HG03280 (cell line): ENCODE measurements at regions not wholly inside any gene's neighbourhood (a gene's known extent, or its start where the extent isn't known, plus 50 kb on each side); places are given as distances from the start of the nearest gene placed in this dataset.

Experiments
- ATAC-seq: cut with Tn5 transposase; IDR thresholded peaks from one replicate; pipeline ENCODE4 v1.9.1; 2021; ENCODE audit warnings: mild to moderate bottlenecking, moderate library complexity; ENCODE audit not compliant: unreplicated experiment

- ATAC-seq = no peak
Observed at GRCh38 chr11:116144387-116144958, 628.3 kb downstream of the BUD13 start.

GRCh38 chr11:116138280-116138679 is 634.1 kb upstream of the CADM1 start:
- no peak for ATAC-seq

- no peak for ATAC-seq
Observed at GRCh38 chr11:116137753-116138152, 633.5 kb upstream of the CADM1 start.

- ATAC-seq = no peak
Observed at GRCh38 chr11:116136987-116137674, 632.9 kb upstream of the CADM1 start.

GRCh38 chr11:116135891-116136290 is 631.7 kb upstream of the CADM1 start:
- no peak for ATAC-seq

GRCh38 chr11:116134450-116134849 is 630.2 kb upstream of the CADM1 start:
- ATAC-seq = no peak

GRCh38 chr11:116132273-116132978 is 628.2 kb upstream of the CADM1 start:
- ATAC-seq = no peak

- ATAC-seq = no peak
Observed at GRCh38 chr11:116130122-116130521, 625.9 kb upstream of the CADM1 start.

- no peak for ATAC-seq
Observed at GRCh38 chr11:116129456-116129855, 625.2 kb upstream of the CADM1 start.

GRCh38 chr11:116126562-116126961 is 622.3 kb upstream of the CADM1 start:
- ATAC-seq = no peak

- ATAC-seq = no peak
Observed at GRCh38 chr11:116124922-116125714, 620.9 kb upstream of the CADM1 start.

- no peak for ATAC-seq
Observed at GRCh38 chr11:116123739-116124138, 619.5 kb upstream of the CADM1 start.

GRCh38 chr11:116122697-116123472 is 618.7 kb upstream of the CADM1 start:
- no peak for ATAC-seq

- ATAC-seq = no peak
Observed at GRCh38 chr11:116119158-116119557, 614.9 kb upstream of the CADM1 start.

GRCh38 chr11:116118138-116118470 is 613.9 kb upstream of the CADM1 start:
- ATAC-seq = no peak

GRCh38 chr11:116117331-116118137 is 613.3 kb upstream of the CADM1 start:
- ATAC-seq = no peak

- no peak for ATAC-seq
Observed at GRCh38 chr11:116115801-116116200, 611.6 kb upstream of the CADM1 start.

- no peak for ATAC-seq
Observed at GRCh38 chr11:116114198-116114651, 610.0 kb upstream of the CADM1 start.

GRCh38 chr11:116112087-116112935 is 608.1 kb upstream of the CADM1 start:
- ATAC-seq = no peak
